Cardiac fibroblast (primary cell): ENCODE measurements at regions not wholly inside any gene's neighbourhood (a gene's known extent, or its start where the extent isn't known, plus 50 kb on each side); places are given as distances from the start of the nearest gene placed in this dataset.
A peak's percentile ranks its signal among the peaks of the same experiment; 100 is the strongest.

ENCODE experiments used
- DNase-seq, 2 donors: peaks; one replicate each; pipeline versions ENCODE4 v3.0.0 to v3.0.0-alpha.2; 2010; ENCODE audit warnings: low read depth in 2 of 2
- H3K4me3 ChIP-seq, 2 donors: replicated peaks in 1 of 2; 1 replicate in 1 of 2; 2 replicates in 1 of 2; pipeline ENCODE4 v1.5.1; 2011; ENCODE audit warnings: low read depth in 2 of 2, low read length in 2 of 2, mild to moderate bottlenecking in 2 of 2, moderate library complexity in 1 of 2
- CTCF ChIP-seq: IDR thresholded peaks from one replicate; pipeline ENCODE4 v1.5.1; 2011; ENCODE audit warnings: low read depth, mild to moderate bottlenecking, low read length, inconsistent platforms

- no peak overlapping the region for H3K4me3 ChIP-seq
- TF ChIP-seq CTCF, result no peak
- no peak for DNase-seq
Measured at GRCh38 chr18:67354091-67354490, 162.4 kb downstream of the DSEL start.

DNA sequence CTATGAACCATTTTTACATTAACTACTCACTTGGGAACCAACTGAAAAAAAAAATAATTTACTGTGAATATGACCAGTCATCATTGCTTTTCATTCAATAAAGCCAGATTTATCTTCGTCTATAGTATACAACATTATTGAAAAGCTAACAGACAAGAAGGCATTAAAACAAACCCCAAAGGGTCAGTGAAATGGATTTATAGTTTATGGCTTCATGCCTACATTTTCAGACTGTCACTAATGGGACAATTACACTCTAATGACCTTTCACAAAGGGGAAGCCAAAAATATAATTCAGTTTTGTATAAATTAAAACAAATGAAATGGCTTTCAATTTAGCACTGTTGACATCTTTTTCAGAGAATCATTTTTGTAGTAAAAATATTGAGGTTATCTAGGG lies 169.1 kb downstream of the DSEL start:
- no peak for DNase-seq
- no peak for TF ChIP-seq CTCF
- no peak overlapping the region for H3K4me3 ChIP-seq

DNA sequence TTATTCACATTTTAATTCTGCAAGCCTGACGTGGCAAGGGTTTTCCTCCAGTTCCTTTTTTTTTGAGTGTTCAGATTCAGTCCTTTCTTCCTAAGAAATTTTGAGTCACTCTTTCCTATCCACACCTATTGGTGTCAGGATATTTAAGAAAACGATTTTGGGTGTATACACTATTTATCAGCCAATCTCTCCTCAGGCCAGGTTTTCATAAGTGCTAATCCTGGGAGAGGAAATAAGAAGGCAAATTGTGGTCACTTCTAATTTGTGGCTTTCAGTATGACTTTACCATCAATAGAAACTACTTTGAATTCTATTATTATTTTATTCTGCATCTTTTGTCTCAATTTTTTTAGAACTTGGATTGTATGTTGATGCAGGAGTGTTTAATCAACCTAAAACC lies 174.4 kb downstream of the DSEL start:
- H3K4me3 ChIP-seq, result no peak overlapping the region
- DNase-seq, result no peak
- TF ChIP-seq CTCF, result no peak

GRCh38 chr18:67337696-67338095 lies 178.8 kb downstream of the DSEL start:
- no peak overlapping the region for H3K4me3 ChIP-seq
- TF ChIP-seq CTCF, result no peak
- no peak for DNase-seq

- no peak overlapping the region for H3K4me3 ChIP-seq
- peak in 1 of 2 donors; percentile 13 for DNase-seq
- no peak for TF ChIP-seq CTCF
Measured at GRCh38 chr18:67331857-67332256, 184.7 kb downstream of the DSEL start.

DNA sequence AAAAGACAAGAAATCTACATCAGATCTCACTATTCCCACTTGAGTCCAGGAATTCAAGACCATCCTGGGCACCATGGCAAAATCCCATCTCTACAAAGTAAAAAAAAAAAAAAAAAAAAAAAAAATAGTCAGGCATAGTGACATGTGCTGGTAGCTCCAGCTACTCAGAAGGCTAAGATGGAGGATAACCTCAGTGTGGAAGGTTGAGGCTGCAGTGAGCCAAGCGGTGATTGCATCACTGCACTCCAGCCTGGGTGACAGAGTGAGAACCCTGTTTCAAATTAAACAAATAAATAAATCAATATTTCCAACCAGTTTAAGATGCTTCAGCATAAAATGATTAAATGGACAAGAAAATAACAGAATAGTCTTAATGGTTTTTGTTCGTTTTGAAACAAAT lies 197.4 kb downstream of the DSEL start:
- no peak overlapping the region for H3K4me3 ChIP-seq
- no peak for TF ChIP-seq CTCF
- DNase-seq, result no peak

DNA sequence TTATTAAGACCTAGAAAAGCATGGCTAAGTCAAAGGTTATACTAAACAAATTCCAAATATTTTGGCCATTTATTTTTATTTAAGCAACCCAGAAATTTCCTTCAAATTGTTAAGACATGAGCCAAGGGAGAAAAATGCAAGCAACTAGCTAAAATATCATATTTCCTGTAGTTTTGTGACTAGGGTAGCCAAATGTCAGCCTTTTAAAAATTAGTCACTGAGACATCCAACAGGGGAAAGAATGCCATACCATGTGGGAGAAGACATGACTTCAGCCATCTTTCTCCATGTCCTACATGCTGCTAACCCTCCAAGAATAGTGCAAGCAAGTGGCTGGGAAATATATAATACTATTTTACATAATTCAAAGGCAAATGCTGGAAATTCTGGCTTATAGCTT lies 197.9 kb downstream of the DSEL start:
- TF ChIP-seq CTCF, result no peak
- H3K4me3 ChIP-seq, result no peak overlapping the region
- peak; percentile 7 to 65 for DNase-seq
